ENCODE measurements at regions not wholly inside any gene's neighbourhood (a gene's known extent, or its start where the extent isn't known, plus 50 kb on each side); places are given as distances from the start of the nearest gene placed in this dataset.

DNA sequence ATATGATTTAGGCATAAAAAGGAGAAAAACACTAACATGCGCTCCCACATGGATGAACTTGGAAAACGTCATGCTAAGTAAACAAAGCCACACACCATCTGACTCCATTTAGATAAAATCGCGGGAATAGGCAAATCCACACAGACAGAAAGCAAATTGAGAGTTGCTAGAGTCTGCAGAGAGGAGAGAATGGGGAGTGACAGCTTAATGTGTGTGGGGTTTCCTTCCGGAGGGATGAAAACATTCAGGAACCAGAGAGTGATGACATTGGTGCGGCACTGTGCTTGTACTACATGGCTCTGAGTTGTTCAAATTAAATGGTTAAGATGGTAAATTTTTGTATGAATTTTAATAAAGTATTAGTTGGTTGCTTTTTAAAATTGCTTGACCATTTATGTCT lies 482.9 kb upstream of the AKR1E2 start:
- DNase-seq (ENCODE audit: low read depth): no peak

DNA sequence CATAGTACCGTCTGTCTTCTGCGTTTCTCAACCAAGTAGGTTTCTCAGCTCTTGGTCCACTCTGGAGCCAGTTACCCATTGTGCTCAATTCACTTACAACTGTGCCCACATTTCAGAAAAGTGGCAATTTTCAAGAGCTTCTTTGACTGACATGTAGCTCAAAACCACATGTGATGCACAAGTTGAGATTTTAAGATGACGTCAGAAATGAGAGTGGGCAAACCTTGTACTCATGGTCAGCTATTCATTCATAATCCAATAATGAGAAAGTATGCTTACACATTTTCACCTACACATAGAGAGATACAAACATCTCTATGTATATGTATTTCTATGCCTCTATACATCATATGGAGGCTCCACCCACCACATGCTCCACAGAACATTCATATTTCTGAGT lies 487.2 kb upstream of the AKR1E2 start:
- no peak for DNase-seq (ENCODE audit: low read depth)

DNA sequence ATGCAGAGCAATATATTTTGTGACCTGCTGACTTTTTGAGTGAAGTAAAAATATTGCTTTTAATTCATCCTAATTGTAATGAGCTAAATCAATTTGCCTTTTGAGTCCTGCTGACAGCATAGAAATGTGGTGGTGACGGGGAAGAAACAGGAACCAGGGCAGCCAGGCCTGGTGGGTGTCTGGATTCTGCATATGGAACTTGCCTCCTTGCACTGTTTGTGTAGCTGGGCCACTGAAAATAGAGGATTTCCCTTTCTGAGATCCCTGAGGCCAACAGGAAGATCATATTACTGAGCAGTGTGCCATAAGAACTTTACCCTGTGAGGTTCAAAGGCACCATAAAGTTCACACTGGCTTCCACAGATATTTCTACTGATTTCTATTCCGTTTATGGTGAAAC lies 488.4 kb upstream of the AKR1E2 start:
- no peak for DNase-seq (ENCODE audit: low read depth)

DNA sequence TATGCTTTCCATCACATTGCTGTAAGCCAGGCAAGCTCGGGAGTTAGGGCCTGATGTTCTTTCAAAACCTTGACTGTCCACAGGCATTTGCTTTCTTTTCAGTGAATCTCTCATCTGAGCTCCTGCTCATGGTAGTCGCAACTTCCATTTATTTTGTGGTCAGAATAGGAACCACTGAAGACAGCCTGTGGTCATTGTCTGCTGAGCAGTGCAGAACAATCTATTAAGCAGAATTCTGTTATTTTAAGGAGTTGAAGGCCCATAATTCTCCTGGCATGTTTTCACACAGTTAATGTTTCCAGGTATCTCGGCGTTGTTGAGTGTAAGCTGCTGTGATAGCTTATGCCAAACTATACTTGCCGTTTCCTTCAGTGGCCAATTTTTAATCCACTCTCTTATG lies 491.1 kb upstream of the AKR1E2 start:
- no peak for DNase-seq (ENCODE audit: low read depth)

DNA sequence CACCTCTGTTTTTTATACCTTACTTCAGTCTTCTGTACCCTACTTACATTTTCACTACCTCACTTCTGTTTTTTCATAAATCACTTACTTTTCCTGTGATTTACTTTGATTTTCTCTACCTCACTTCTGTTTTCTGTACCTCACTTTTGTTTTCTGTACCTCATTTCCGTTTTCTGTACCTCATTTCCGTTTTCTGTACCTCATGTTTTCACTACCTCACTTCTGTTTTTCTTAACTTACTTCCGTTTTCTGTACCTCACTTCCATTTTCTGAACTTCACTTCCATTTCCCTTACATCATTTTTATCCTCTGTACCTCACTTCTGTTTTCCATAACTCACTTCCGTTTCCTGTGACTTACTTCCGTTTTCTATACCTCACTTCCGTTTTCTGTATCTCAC lies 492.0 kb upstream of the AKR1E2 start:
- no peak for DNase-seq (ENCODE audit: low read depth)

DNA sequence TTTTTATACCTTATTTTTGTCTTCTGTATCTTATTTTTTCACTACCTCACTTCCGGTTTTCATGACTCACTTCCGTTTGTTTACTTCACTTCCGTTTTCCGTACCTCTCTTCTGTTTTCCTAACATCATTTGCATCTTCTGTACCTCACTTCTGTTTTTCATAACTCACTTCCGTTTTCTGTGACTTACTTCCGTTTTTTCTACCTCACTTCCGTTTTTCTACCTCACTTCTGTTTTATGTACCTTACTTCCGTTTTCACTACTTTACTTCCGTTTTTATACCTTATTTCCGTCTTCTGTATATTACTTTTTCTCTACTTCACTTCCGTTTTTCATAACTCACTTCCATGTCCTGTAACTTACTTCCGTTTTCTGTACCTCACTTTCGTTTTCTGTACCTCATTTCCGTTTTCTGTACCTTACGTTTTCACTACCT lies 492.5 kb upstream of the AKR1E2 start:
- DNase-seq (ENCODE audit: low read depth): no peak

DNA sequence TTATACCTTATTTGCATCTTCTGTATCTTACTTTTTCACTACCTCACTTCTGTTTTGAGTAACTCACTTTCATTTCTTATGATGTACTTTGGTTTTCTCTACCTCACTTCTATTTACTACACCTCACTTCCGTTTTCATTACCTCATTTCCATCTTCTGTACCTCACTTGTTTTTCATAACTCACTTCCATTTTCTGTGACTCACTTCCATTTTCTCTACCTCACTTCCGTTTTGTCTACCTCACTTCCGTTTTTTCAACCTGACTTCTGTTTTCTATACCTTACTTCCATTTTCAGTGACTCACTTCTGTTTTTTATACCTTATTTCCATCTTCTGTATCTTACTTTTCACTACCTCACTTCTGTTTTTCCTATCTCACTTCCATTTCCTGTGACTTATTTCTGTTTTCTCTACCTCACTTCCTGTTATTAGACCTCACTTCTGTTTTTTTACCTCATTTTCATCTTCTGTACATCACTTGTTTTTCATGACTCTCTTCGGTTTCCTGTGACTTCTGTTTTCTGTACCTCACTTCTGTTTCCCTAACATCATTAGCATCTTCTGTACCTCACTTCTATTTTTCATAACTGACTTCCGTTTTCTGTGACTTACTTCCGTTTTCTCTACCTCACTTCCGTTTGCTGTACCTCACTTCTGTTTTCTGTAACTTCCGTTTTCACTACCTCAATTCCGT lies 493.1 kb upstream of the AKR1E2 start:
- DNase-seq (ENCODE audit: low read depth): no peak

DNA sequence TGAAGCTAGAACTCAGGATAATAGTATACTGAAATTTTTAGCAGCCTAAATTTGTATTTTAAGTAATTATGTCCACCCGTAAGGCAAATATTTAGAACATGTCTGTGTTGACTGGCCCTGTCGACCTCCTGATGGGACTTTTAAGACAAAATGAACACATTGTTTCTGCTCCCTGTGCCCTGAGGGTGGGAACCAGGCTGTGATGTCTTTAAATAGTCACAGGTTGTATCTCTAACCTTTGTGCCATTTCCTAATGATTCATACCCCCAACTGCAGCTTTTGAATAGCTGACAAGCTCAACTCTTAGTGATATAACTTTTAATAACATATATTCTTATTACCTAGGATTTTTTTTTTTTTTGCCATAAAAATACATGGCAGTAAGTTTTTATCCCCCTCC lies 494.9 kb upstream of the AKR1E2 start:
- no peak for DNase-seq (ENCODE audit: low read depth)

DNA sequence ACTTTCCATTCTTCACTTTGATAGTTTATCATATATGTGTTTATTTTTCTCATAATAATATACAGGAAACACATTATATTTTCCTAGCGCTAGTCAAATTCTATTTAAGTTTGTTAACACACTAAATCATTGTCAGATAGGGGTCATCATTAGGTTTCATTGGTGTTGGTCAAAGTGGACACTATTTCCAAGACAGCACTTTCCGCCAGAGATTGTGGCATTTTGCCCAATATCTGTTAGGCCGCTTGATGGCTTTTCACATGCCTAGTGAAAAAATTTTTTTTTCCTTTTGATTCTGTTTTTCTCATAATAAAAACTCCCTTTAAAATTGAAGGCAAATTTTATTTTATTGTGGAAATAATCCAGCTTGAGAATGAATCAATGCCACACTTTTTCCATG lies 495.4 kb upstream of the AKR1E2 start:
- no peak for DNase-seq (ENCODE audit: low read depth)

DNA sequence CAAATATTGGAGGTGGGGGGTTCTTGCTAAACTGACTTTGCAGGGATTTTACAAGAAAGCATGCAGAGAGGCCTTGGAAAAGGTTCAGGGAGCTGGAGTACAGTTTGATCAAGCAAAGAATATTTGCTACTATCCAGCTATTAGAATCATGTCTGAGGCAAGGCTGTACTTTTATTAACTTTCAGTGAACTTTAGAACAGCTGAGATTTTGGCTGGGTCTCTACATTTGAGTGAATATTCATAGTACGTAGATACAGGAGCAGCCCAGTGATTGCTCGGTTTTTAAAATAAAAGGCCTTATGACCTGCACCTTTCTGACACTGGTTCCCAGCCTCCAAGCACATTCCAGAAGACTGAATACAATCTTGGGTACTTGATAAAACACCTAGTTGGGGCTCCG lies 496.8 kb upstream of the AKR1E2 start:
- no peak for DNase-seq (ENCODE audit: low read depth)

DNA sequence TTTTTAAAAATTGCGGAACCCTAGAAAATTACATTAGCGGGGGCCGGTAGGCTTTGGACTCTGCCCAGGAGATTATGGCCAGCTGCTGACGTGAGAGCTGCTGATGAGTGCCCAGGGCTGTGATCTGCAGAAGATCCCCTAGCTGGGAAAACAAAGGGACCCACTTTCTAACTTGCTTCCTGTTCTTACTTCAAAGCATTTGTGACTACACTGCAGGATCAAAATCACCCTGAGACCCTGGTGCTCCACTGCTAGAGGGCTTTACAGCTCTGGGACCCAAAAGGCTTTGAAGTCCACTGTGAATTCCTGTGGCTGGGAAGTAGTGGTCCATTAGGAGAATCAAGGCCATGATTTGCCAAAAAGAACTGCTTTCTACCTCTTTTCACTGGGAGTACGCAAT lies 499.4 kb upstream of the AKR1E2 start:
- DNase-seq (ENCODE audit: low read depth): no peak

DNA sequence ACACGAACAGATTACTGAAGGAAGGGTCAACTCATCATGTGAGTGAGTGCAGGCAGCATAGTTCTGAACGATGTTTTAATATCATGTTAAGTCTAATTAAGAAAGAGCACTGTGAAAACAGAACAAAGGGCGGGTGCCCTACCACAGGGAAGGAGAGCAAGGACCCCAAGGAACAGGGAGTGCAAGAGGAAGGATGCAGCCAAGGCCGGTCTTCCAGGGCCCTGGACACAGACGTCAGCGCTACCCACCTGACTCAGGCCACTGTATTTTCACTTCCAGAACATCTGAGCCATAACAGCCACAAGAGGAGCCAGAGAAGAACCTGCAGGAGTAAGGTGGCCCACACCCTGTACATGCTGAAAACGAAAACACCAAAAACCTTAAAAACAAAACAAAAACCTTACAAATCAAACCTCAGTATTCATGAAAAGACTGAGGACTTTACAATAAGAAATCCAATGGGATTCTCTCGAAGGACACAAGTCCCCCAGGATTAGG lies 506.1 kb upstream of the AKR1E2 start:
- DNase-seq (ENCODE audit: low read depth): no peak

DNA sequence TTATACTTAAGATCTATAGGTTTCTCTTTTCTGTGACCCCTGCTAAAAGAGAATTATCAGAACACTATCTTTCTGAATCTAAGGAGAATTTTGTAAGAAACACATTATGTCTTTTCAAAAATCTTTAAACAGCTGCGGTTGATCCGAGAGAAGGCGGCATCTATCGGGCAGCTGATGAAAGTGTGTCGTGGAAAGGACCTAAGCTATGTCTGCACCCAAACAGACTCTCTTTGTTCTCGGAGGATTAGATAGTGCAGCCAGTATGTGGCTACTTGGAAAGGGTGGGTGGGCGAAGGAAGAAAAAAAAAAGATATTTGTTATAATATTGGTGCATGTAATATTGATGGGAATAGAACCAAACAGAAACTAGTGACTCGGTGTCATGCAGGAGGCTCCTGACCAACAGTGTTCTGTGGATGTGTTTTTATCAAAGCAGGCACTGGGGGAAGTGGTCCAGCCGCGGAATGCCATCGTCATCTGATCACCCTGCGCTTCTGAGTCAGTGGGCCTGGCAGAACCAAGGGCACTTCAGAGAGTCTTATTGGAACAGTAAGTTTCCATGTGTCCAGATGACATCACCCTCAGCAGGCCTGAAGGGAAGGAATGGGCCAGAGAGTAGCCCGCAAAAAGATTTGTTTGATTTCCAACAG lies 509.7 kb upstream of the AKR1E2 start:
- no peak for DNase-seq (ENCODE audit: low read depth)

DNA sequence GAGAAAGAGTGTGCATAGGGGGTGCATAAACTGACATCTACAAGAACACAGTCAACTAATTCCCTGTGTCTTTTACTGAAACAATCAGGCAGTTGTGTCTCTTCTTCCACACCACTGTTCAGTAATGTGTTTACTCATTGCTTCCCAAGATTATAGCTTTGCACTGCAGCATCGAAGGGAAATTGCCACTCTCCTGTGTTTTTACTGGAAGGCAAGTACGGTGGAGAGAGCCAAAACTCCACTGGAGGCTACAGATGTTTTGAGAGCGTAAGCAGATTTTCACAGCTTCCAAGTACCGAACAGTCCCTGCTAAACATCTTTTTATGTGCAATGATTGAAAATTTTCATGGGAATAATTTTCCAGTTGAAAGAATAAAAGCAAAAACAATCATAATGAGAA lies 510.5 kb upstream of the AKR1E2 start:
- no peak for DNase-seq (ENCODE audit: low read depth)

DNA sequence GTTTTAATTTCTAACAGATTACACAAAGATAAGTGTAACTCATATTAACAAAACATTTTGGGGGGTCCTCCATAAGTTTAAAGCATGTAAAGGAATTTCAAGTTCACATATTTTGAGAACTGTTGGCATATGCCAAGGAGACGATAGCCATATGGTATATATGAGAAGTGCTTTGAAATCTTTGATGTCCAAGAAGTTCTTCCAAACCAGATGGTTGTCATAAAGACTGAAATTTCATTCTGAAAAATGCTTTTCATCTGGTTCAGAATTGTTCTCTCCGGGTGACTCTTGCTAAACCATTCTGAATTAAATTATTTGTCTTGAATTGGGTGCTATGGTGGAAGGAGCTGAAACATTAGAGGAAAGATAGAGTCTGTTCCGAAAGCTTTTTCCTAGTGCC lies 513.0 kb upstream of the AKR1E2 start:
- DNase-seq (ENCODE audit: low read depth): no peak

DNA sequence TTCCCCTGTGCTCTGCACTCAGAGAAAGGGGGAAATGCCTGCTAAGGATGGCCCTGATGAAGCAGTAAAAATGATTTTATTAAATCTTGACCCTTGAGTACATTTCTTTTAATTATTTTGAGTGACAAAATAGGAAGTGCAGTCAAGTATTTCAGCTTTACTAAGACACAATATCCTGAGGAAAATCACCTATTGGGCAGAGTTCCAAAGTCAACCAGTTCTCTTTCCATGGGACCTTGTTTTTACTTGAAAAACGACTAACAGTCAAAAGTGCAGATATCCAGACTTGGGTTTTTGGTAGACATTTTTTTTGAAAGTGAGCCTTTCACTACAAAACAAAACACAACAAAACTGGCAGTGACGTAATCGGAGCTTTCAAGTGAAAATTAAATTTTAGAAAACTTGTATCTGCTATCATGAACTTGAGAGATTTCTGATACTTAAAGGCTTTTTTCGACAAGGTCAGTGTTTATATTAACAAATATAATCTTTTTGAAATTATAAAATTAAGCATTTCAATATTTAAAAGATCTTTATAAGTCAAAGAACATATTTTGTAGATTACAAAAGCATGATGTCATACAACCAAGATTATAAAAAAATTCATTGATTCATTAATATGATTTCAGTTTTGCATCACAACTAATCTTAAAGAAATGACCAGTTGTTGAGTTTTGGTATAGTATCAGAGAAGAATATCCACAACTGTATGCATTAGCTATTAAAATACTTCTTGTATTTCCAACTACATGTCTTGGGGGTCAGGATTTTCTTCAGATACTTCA lies 513.8 kb upstream of the AKR1E2 start:
- DNase-seq (ENCODE audit: low read depth): no peak

DNA sequence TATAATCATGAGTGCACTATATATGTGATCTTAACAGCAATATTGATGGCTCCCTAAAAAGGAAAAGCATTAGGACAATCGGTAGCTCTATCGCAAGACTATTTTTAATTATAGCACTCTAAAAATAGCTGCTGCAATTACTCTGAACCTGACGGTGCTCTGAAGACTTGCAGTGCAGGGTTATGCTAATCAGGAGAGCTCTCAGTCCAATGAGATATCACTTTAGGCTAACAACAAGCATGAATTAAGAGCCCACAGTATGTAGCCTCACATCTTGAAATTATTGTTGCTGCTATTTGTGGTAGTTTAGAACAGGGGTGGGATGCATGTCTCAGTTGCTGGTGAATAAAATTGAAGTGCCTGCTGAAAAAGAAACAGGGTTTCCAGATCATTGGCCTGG lies 515.8 kb upstream of the AKR1E2 start:
- DNase-seq (ENCODE audit: low read depth): no peak

DNA sequence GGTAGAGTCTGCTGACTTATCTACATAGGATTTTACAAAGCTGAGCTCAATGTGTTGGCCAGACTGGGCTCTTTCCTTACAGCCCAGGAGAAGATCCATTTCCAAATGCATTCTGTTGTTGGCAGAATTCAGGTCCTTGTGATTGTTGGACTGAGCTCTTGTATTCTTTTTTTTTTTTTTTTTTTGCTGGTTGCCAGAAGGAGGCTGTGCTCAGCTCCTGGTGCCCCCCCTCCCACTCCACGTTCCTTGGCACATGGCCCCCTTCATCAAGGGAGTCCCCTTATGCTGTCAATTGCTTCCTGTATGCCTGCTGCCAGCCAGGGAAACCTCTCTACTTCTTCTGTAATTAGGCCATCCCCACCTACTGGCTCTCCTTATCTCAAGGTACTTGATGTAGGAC lies 518.1 kb upstream of the AKR1E2 start:
- DNase-seq (ENCODE audit: low read depth): no peak

DNA sequence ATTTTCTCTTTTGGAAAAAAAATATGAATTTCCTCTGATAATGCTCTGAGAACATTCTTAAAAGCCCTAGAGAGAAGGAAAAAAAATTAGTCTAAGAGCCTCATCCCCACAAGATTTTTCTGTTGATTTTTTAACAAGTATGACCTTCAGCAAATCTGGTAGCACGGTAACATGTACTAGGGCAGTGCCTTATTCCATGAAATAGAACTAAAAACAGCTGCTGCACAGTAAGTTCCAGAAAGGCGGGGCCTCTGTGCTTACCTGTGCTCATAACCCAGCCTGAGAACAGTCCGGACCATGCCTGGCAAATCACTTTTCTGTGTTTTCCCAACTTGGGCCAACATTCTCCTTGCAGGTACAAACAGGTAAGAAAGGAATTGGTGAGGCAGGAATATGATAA lies 519.1 kb upstream of the AKR1E2 start:
- DNase-seq (ENCODE audit: low read depth): no peak

DNA sequence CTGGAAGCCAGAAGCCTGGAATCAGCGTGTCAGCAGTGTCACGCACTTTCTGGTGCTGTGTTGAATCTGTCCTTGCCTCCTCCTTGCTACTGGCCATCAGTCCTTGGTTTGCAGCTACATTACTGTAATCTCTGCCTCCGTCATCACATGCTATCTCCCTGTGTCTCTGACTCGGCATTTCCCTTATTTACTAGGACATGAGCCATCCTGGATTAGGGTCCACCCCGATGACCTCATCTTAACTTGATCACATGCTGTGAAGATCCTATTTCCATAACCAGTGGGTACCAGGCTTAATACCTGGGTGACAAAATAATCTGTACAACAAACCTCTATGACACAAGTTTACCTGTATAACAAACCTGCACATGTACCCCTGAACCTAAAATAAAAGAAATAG lies 518.0 kb upstream of the KLF6 start:
- no peak for DNase-seq (ENCODE audit: low read depth)

DNA sequence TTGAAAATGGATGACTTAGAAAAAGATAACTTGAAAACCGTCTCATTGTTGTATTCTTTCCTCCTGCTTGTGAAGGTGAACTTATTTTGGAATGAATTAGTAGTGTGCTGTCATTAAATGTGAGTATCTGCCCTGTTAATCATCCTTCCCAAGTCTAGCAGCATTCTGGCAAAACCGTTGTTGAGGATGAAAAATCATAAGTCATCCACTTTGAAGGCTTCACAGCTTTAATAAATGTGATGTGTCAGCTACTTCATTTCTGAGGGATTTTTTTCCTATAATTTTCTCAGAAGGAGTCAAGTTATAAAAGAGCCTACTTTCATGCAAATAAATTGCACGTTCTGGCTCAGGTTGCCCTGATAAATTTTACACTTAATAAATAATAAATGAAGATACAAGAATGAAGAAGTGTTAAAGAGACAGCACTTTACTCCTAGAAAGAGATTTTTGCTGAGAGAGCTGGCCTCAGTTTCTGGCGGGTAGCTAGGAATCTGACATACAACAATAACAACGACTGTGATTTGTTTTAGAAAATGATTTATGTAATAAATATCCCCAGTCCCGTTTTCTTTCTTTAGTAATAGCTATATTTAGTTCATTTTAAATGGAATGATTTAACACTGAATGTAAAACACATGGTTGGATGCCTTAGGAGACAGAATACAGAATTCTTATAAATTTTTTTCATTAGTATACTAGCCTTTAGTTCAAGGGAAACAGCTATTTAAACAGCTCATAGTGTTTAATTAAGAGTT lies 516.5 kb upstream of the KLF6 start:
- no peak for DNase-seq (ENCODE audit: low read depth)

DNA sequence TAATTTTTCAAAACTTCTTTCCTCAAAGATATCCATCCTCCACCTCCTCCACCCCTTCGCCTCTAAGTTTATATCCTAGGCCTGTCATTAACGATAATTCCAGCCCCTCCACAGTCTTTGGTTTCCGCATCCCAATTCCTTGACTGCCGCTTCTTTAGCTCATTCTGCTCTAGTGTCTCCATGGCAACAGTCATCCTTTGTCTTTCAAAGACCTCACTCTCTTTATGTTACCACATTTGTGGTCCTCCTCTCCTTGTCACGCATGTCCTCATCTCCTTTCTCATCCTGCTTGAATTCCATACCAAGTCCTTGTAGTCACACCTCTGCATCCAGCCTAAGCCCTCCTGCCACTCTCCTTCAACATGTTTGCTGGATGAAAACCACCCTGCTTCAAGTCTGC lies 511.2 kb upstream of the KLF6 start:
- DNase-seq (ENCODE audit: low read depth): no peak

Data from activated T-helper 1 cell treated with Interleukin-2 at 50 U/mL for 16 hours (primary cell).